Activated T-helper 1 cell treated with anti-CD3 and anti-CD28 coated beads, Interleukin-12 subunit alpha, Interleukin-12 subunit beta, Interleukin-2, Interleukin-4 antibody, amounts not matched to agents 30 ng/mL and 10 ng/mL and 1 ng/mL, durations not matched to agents 14 hours and 24 hours and 36 hours (primary cell): ENCODE measurements at regions not wholly inside any gene's neighbourhood (a gene's known extent, or its start where the extent isn't known, plus 50 kb on each side); places are given as distances from the start of the nearest gene placed in this dataset.

ENCODE experiments used
- DNase-seq: peaks from one replicate; pipeline ENCODE4 v3.0.0; 2021; ENCODE audit warnings: low spot score
- H3K27ac Mint-ChIP-seq: one replicate; pipeline ENCODE4 v1.8.0; 2021; ENCODE audit warnings: mild to moderate bottlenecking, mixed read lengths
- H3K27me3 Mint-ChIP-seq: one replicate; pipeline ENCODE4 v1.8.0; 2022; ENCODE audit warnings: mild to moderate bottlenecking, moderate library complexity, mixed read lengths; ENCODE audit not compliant: insufficient read depth
- H3K36me3 Mint-ChIP-seq: one replicate; pipeline ENCODE4 v1.8.0; 2021; ENCODE audit warnings: low read depth, mixed read lengths
- H3K4me1 Mint-ChIP-seq: one replicate; pipeline ENCODE4 v1.8.0; 2021; ENCODE audit warnings: low read depth, mixed read lengths
- H3K4me3 Mint-ChIP-seq: one replicate; pipeline ENCODE4 v1.8.0; 2021; ENCODE audit warnings: mild to moderate bottlenecking, moderate library complexity, mixed read lengths
- H3K9me3 Mint-ChIP-seq: one replicate; pipeline ENCODE4 v1.8.0; 2021; ENCODE audit warnings: mixed read lengths
- intact Hi-C: fragments of 100-400 bp; cut with micrococcal nuclease; formaldehyde crosslinking; loops from one replicate; pipeline ENCODE4 v1.15.1; 2024

- DNase-seq, result no peak
- Mint-ChIP-seq H3K4me3 (no peak overlapping the region), H3K27me3 (no peaks in the 10 kb centered on the region), H3K4me1 (no peaks in the 10 kb centered on the region), H3K9me3 (peaks cover 13% of the 10 kb centered on the region), H3K27ac (no peak overlapping the region), H3K36me3 (no peaks in the 10 kb centered on the region)
- intact Hi-C loops, result no loop called here
These were observed 535.0 kb downstream of the RFC3 start for GRCh38 chr13:34352958-34353357.

- no peak overlapping the region for H3K27ac Mint-ChIP-seq
- DNase-seq, result no peak
- H3K9me3 Mint-ChIP-seq, result peaks cover 4% of the 10 kb centered on the region
- intact Hi-C loops, result no loop called here
- no peaks in the 10 kb centered on the region for H3K36me3 Mint-ChIP-seq
- no peaks in the 10 kb centered on the region for H3K27me3 Mint-ChIP-seq
- H3K4me1 Mint-ChIP-seq, result no peaks in the 10 kb centered on the region
- no peak overlapping the region for H3K4me3 Mint-ChIP-seq
These were observed 538.9 kb downstream of the RFC3 start for GRCh38 chr13:34356686-34357434.

GRCh38 chr13:34357435-34358232 is 539.7 kb downstream of the RFC3 start:
- peaks cover 4% of the 10 kb centered on the region for H3K9me3 Mint-ChIP-seq
- intact Hi-C loops, result no loop called here
- no peak overlapping the region for H3K4me3 Mint-ChIP-seq

DNA sequence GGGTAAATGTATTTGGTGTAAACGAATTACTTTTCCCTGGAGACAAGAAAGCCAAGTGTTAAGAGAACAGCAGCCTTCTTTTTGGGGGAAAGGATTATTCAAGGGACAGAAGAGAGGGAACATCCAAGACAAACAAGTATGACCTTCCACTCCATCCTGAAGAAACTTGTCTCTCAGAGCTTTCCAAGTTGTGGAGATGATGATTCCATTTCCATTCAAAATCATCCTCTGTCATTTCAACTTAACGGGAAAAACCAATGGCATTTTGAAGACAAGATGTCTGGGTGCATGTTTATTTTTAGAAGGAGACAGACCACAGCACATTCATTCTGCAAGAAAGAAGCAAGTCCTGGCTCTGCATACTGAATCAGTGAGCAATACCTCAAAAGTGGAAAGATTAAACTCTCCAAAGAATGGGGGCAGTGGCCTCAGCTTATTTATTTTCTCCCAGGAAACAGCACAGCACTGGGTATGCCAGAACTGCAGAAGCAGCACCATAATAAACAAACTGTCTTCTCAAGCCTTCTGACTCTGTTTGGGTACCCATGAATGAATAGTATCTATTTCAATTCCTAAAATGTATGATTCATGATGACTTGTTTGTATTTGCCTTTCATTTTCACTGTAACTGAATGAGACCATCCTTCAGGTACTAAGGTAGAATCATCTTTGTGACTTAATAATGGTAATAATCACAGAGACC is 541.0 kb downstream of the RFC3 start:
- H3K36me3 Mint-ChIP-seq, result no peaks in the 10 kb centered on the region
- H3K27me3 Mint-ChIP-seq, result no peaks in the 10 kb centered on the region
- peaks cover 4% of the 10 kb centered on the region for H3K9me3 Mint-ChIP-seq
- intact Hi-C loops, result no loop called here
- H3K4me1 Mint-ChIP-seq, result no peaks in the 10 kb centered on the region
- H3K27ac Mint-ChIP-seq, result no peak overlapping the region
- DNase-seq, result no peak
- no peak overlapping the region for H3K4me3 Mint-ChIP-seq

More at GRCh38 chr13:34357435-34358232, 539.7 kb downstream of the RFC3 start:
- Mint-ChIP-seq H3K27ac (no peak overlapping the region), H3K36me3 (no peaks in the 10 kb centered on the region), H3K27me3 (no peaks in the 10 kb centered on the region), H3K4me1 (no peaks in the 10 kb centered on the region)
- DNase-seq, result no peak

DNA sequence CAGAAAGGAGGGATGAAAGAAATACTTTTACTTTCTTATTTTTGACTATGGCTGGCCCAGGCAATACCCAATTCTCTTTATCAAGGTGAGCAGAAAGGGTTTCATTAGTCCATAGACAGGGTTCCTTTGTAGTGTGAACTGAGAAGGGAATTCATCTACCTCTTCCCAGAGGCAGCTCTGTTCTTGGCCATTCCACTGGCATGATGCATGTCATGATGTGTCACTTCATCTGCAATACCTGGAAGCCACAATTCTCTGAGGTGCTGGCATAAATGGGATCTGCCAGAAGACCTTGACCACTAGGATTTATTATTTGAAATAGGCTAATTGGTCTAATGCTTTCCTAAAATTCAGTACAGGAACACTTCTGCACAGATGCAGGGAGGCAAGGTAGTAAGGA is 542.8 kb downstream of the RFC3 start:
- no peak for DNase-seq
- Mint-ChIP-seq H3K4me1 (no peaks in the 10 kb centered on the region), H3K27me3 (no peaks in the 10 kb centered on the region), H3K4me3 (no peak overlapping the region), H3K9me3 (peaks cover 4% of the 10 kb centered on the region), H3K36me3 (no peaks in the 10 kb centered on the region), H3K27ac (no peak overlapping the region)
- intact Hi-C loops, result no loop called here

GRCh38 chr13:34361560-34361959 is 543.6 kb downstream of the RFC3 start:
- H3K4me3 Mint-ChIP-seq, result no peak overlapping the region
- H3K9me3 Mint-ChIP-seq, result peaks cover 6% of the 10 kb centered on the region
- no peaks in the 10 kb centered on the region for H3K27me3 Mint-ChIP-seq
- no peak for DNase-seq
- no peaks in the 10 kb centered on the region for H3K4me1 Mint-ChIP-seq
- intact Hi-C loops, result no loop called here
- no peaks in the 10 kb centered on the region for H3K36me3 Mint-ChIP-seq
- H3K27ac Mint-ChIP-seq, result no peak overlapping the region

DNA sequence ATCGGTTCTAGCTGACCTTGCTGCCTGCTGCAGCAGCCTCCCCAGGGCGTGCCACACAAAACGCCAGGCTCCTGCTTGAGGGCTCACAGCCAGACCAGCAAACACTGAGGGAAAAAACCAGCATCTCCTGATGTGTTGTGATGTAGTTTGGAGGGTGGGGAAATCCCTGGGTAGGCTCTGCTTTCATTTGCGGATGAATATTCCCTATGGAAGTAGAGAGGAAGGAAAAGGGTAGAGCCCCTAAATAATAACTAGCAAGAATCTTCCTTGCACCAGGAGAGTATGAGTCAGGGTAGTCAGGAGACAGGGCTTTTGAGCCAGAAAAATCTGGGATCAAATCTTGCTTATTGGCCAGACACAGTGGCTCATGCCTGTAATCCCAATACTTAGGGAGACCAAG is 545.3 kb downstream of the RFC3 start:
- H3K36me3 Mint-ChIP-seq, result no peaks in the 10 kb centered on the region

DNA sequence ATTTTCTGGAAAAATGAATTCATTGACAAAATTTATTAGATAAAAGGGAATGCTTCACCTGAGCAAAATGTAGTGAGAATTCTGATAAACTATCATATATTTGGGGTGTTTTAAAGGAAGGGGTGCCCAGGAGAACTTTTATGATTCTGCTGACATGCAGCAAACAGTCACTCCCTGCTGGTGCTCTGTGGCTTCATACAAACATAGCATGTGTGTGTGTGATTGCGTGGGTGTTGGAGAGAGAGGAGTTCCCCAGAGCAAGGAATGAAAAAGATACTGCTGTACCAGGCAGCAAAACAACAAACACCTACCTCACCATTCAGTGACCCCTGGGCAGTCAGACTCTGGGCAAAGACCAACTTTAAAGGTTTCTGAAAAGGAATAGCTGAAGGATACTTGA is 546.7 kb downstream of the RFC3 start:
- H3K4me1 Mint-ChIP-seq, result no peaks in the 10 kb centered on the region
- H3K4me3 Mint-ChIP-seq, result no peak overlapping the region
- H3K9me3 Mint-ChIP-seq, result peaks cover 8% of the 10 kb centered on the region
- intact Hi-C loops, result no loop called here
- no peaks in the 10 kb centered on the region for H3K36me3 Mint-ChIP-seq
- DNase-seq, result no peak
- H3K27me3 Mint-ChIP-seq, result no peaks in the 10 kb centered on the region
- H3K27ac Mint-ChIP-seq, result no peak overlapping the region

More for the DNA sequence above, 545.3 kb downstream of the RFC3 start:
- no peak overlapping the region for H3K27ac Mint-ChIP-seq
- H3K9me3 Mint-ChIP-seq, result peaks cover 8% of the 10 kb centered on the region
- no peaks in the 10 kb centered on the region for H3K4me1 Mint-ChIP-seq
- intact Hi-C loops, result no loop called here
- DNase-seq, result no peak
- H3K27me3 Mint-ChIP-seq, result no peaks in the 10 kb centered on the region
- no peak overlapping the region for H3K4me3 Mint-ChIP-seq

- intact Hi-C loops, result no loop called here
- H3K4me3 Mint-ChIP-seq, result no peak overlapping the region
- no peaks in the 10 kb centered on the region for H3K4me1 Mint-ChIP-seq
- DNase-seq, result no peak
- peaks cover 8% of the 10 kb centered on the region for H3K9me3 Mint-ChIP-seq
- no peaks in the 10 kb centered on the region for H3K36me3 Mint-ChIP-seq
- no peaks in the 10 kb centered on the region for H3K27me3 Mint-ChIP-seq
- no peak overlapping the region for H3K27ac Mint-ChIP-seq
These were observed 552.0 kb downstream of the RFC3 start for GRCh38 chr13:34369931-34370330.

DNA sequence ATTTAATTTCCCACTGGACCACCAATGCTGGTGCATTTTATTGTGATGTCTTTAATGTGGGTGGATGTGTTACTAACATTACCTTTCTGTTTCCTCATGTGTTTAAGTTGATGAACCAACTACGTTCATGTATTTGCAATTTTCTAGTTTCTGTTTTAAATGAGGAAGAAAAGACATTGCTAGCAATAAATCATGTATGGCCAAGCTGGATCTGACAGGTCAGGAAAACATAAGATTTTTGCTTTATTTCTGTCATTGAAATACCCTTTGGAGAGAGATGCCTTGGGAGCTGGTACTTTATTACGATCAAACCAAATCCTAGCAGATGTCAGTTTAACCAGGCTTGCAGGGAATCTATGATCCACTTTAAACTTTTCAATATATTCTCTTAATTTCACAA is 553.2 kb downstream of the RFC3 start:
- peaks cover 5% of the 10 kb centered on the region for H3K9me3 Mint-ChIP-seq
- H3K36me3 Mint-ChIP-seq, result no peaks in the 10 kb centered on the region
- no peak overlapping the region for H3K4me3 Mint-ChIP-seq
- no peak overlapping the region for H3K27ac Mint-ChIP-seq
- no peaks in the 10 kb centered on the region for H3K4me1 Mint-ChIP-seq
- intact Hi-C loops, result no loop called here
- no peak for DNase-seq
- H3K27me3 Mint-ChIP-seq, result no peaks in the 10 kb centered on the region

DNA sequence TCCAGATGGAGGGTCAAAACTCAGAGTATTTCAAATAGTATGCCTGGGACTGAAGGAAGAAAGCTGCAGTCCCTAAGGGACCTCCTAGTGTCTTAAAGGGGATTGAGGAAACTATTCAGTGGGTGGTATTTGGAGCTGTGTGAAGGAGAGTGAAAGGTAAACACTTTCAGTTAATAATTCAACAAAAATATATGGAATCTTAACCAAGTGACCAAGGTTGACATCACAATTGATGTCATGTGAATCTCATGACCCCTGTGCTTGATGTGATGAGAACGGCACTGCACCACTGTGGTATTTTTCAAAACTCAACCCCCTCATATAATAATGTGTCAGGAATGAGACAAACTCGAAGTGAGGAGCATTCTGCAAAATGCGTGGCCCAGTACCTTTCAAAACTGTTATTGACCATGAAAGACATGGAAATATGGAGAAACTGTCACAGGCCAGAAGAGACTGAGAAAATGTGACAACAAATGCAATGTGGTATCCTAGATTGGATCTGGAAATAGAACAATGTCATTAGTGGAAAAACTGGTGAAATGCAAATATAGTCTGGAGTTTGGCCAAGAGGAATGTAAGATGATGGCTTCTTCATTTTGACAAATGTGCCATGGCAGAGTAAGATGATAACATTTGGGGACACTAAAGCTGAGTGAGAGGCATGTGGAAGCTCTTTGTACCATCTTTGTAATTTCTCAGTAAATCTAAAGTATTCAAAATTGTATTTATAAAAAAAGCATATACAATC is 553.9 kb downstream of the RFC3 start:
- Mint-ChIP-seq H3K4me1 (no peaks in the 10 kb centered on the region), H3K27ac (no peak overlapping the region)

GRCh38 chr13:34372581-34372980 is 554.6 kb downstream of the RFC3 start:
- intact Hi-C loops, result no loop called here
- no peak overlapping the region for H3K27ac Mint-ChIP-seq
- H3K27me3 Mint-ChIP-seq, result no peaks in the 10 kb centered on the region
- no peaks in the 10 kb centered on the region for H3K9me3 Mint-ChIP-seq
- no peaks in the 10 kb centered on the region for H3K36me3 Mint-ChIP-seq
- H3K4me1 Mint-ChIP-seq, result no peaks in the 10 kb centered on the region
- no peak for DNase-seq
- no peak overlapping the region for H3K4me3 Mint-ChIP-seq

More for the DNA sequence above, 553.9 kb downstream of the RFC3 start:
- Mint-ChIP-seq H3K27me3 (no peaks in the 10 kb centered on the region), H3K36me3 (no peaks in the 10 kb centered on the region), H3K4me3 (no peak overlapping the region), H3K9me3 (no peaks in the 10 kb centered on the region)
- no peak for DNase-seq
- intact Hi-C loops, result no loop called here
